NCI-H345 (cell line): ENCODE measurements at regions not wholly inside any gene's neighbourhood (a gene's known extent, or its start where the extent isn't known, plus 50 kb on each side); places are given as distances from the start of the nearest gene placed in this dataset.
"Not testable (repeated sequence)": the region's sequence is repeated elsewhere in the genome, so short reads cannot be mapped to it uniquely, and the experiment has no call there.

Experiments used
- DNase-seq: peaks from one replicate; lab custom pipeline; 2025; lab: John Stamatoyannopoulos, UW

- DNase-seq = no peak
These were observed 366.1 kb upstream of the RPS23 start for GRCh38 chr5:82644229-82644628.

- DNase-seq = no peak
These were observed 364.2 kb upstream of the RPS23 start for GRCh38 chr5:82642313-82642712.

GRCh38 chr5:82641331-82642003 is 363.3 kb upstream of the RPS23 start:
- DNase-seq = peak; percentile 82

GRCh38 chr5:82640916-82641315 is 362.8 kb upstream of the RPS23 start:
- no peak for DNase-seq

GRCh38 chr5:82639393-82640144 is 361.4 kb upstream of the RPS23 start:
- DNase-seq = no peak

- DNase-seq = no peak
These were observed 358.4 kb upstream of the RPS23 start for GRCh38 chr5:82636591-82636990.

GRCh38 chr5:82635561-82636288 is 357.6 kb upstream of the RPS23 start:
- no peak for DNase-seq

- no peak for DNase-seq
These were observed 350.3 kb upstream of the RPS23 start for GRCh38 chr5:82628364-82628910.

- not testable (repeated sequence) for DNase-seq
These were observed 348.9 kb upstream of the RPS23 start for GRCh38 chr5:82626905-82627591.

GRCh38 chr5:82626012-82626411 is 347.9 kb upstream of the RPS23 start:
- DNase-seq = not testable (repeated sequence)

- DNase-seq = no peak
These were observed 345.9 kb upstream of the RPS23 start for GRCh38 chr5:82624062-82624461.

- no peak for DNase-seq
These were observed 344.8 kb upstream of the RPS23 start for GRCh38 chr5:82622711-82623514.

GRCh38 chr5:82622205-82622604 is 344.1 kb upstream of the RPS23 start:
- DNase-seq = no peak

- DNase-seq = no peak
These were observed 342.9 kb upstream of the RPS23 start for GRCh38 chr5:82620957-82621600.

GRCh38 chr5:82619097-82619496 is 340.9 kb upstream of the RPS23 start:
- DNase-seq = no peak

GRCh38 chr5:82614706-82615105 is 336.6 kb upstream of the RPS23 start:
- DNase-seq = no peak

- DNase-seq = no peak
These were observed 335.7 kb upstream of the RPS23 start for GRCh38 chr5:82613891-82614290.

GRCh38 chr5:82610686-82611085 is 332.5 kb upstream of the RPS23 start:
- DNase-seq = no peak

GRCh38 chr5:82605441-82605973 is 327.4 kb upstream of the RPS23 start:
- no peak for DNase-seq
